Activated CD4-positive, alpha-beta T cell treated with anti-CD3 and anti-CD28 coated beads, Interleukin-2, amount 50 U/mL, for 16 hours (primary cell): ENCODE measurements at regions not wholly inside any gene's neighbourhood (a gene's known extent, or its start where the extent isn't known, plus 50 kb on each side); places are given as distances from the start of the nearest gene placed in this dataset.

Experiments used
- DNase-seq: peaks from one replicate; pipeline ENCODE4 v3.0.0-alpha.2; 2020

- no peak for DNase-seq
These were observed 81.4 kb upstream of the BACE2 start for GRCh38 chr21:41086569-41086968.

- DNase-seq: no peak
These were observed 77.0 kb upstream of the BACE2 start for GRCh38 chr21:41090981-41091380.

GRCh38 chr21:41091616-41092015 lies 76.3 kb upstream of the BACE2 start:
- no peak for DNase-seq

GRCh38 chr21:41092312-41092711 lies 75.6 kb upstream of the BACE2 start:
- DNase-seq: no peak

GRCh38 chr21:41095983-41096382 lies 72.0 kb upstream of the BACE2 start:
- DNase-seq: no peak

GRCh38 chr21:41098076-41098475 lies 69.9 kb upstream of the BACE2 start:
- DNase-seq: no peak

- no peak for DNase-seq
These were observed 69.4 kb upstream of the BACE2 start for GRCh38 chr21:41098481-41099042.

- DNase-seq: no peak
These were observed 67.0 kb upstream of the BACE2 start for GRCh38 chr21:41100826-41101550.

GRCh38 chr21:41102281-41102680 lies 65.7 kb upstream of the BACE2 start:
- DNase-seq: no peak

- no peak for DNase-seq
These were observed 60.4 kb upstream of the BACE2 start for GRCh38 chr21:41107602-41108001.

GRCh38 chr21:41108668-41109585 lies 59.0 kb upstream of the BACE2 start:
- DNase-seq: no peak

GRCh38 chr21:41110161-41110560 lies 57.8 kb upstream of the BACE2 start:
- DNase-seq: no peak

- DNase-seq: no peak
These were observed 57.3 kb upstream of the BACE2 start for GRCh38 chr21:41110664-41111063.

- DNase-seq: no peak
These were observed 56.3 kb upstream of the BACE2 start for GRCh38 chr21:41111681-41112080.

GRCh38 chr21:41112740-41113692 lies 54.9 kb upstream of the BACE2 start:
- DNase-seq: no peak

GRCh38 chr21:41115851-41116250 lies 52.1 kb upstream of the BACE2 start:
- DNase-seq: no peak
